Loucy (cell line): ENCODE measurements at regions not wholly inside any gene's neighbourhood (a gene's known extent, or its start where the extent isn't known, plus 50 kb on each side); places are given as distances from the start of the nearest gene placed in this dataset.

Experiments
- EZH2phosphoT487 ChIP-seq: fragments of 200-600 bp; IDR thresholded peaks from 2 replicates; pipeline ENCODE4 v1.6.1; 2018; ENCODE audit warnings: antibody characterized with exemption, mild to moderate bottlenecking, moderate library complexity, borderline replicate concordance
- TF ChIP-seq, protein P1 (sequence below): fragments of 200-600 bp; sonication (generic); conservative IDR thresholded peaks from 2 replicates; pipeline ENCODE4 v1.5.1; 2014; ENCODE audit warnings: mild to moderate bottlenecking, antibody characterized with exemption, low read length

DNA sequence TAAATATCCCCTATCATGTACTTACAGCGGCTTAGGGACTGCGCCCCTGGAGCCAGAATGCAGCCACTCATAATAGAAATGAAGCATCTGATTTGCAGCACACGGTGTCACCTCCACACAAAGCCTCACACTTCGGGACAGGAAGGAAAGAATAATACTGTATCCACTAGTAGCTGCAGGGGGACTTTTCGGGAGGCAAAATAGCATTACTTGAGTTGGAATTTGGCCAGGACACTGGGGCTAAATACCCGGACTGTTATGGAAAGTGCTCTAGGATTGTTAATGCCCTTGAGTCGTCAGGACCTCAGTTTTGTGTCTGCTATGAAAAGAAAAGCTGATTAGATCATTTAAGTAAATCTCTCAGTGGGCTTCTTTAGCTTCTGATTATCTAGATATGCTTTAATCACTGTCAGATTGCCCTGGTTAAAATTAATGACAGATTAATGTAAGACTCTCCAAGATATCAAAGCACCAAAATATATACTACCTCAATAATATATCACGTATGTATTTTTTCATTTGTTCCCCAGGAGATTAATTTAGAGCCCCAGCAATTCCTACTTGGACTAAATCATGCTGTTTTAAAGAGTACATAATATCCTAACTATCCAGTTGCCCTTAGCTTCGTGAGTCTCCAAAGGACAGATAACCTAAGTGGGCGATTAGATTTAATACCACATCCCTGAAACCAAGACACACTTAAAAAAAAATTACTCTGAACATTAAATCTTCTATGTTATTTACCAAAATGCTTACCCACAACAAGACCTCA is 173.0 kb upstream of the NEBL start:
- TF ChIP-seq, protein P1, sequence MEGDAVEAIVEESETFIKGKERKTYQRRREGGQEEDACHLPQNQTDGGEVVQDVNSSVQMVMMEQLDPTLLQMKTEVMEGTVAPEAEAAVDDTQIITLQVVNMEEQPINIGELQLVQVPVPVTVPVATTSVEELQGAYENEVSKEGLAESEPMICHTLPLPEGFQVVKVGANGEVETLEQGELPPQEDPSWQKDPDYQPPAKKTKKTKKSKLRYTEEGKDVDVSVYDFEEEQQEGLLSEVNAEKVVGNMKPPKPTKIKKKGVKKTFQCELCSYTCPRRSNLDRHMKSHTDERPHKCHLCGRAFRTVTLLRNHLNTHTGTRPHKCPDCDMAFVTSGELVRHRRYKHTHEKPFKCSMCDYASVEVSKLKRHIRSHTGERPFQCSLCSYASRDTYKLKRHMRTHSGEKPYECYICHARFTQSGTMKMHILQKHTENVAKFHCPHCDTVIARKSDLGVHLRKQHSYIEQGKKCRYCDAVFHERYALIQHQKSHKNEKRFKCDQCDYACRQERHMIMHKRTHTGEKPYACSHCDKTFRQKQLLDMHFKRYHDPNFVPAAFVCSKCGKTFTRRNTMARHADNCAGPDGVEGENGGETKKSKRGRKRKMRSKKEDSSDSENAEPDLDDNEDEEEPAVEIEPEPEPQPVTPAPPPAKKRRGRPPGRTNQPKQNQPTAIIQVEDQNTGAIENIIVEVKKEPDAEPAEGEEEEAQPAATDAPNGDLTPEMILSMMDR = no peak
- no peak for TF ChIP-seq EZH2phosphoT487
